Suppressor macrophage (primary cell): ENCODE measurements at regions not wholly inside any gene's neighbourhood (a gene's known extent, or its start where the extent isn't known, plus 50 kb on each side); places are given as distances from the start of the nearest gene placed in this dataset.

Source experiments
- DNase-seq, 4 experiments: peaks; one replicate each; pipeline ENCODE4 v3.0.0-alpha.2; 2020 to 2022

DNA sequence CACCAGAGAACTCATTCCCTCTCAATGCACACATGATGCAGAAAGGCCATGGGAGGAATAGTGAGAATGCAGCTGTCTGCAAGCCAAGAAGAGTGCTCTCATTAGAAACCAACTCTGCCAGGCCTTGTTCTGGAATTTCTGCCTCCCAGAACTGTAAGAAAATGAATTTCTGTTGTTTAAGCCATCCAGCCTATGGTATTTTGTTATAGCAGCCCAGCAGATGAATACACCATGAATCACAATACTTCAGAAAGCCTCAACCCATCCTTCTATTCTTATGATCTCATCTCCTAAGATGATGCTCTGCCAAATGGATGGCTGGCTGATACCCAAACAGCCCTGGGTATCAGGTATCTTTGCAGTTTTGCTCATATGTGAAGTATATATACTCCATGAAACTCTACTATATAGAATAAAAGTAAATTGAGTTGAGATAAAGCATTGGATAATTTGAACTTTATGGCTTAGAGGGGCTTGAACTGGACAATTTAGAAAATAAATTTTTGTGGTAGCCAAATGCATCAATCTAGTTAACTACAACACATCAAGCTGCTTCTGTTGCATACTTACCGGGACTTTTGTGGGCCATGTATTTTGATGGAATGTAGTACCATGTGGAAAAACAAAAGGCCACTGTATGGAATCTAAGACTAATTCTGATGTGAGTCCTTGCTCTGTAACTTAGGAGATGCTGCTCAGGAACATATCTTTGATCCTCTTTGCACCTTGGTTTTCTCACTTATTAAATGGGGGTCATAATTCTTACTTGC, 245.9 kb downstream of the HS3ST1 start:
- DNase-seq: no peak

DNA sequence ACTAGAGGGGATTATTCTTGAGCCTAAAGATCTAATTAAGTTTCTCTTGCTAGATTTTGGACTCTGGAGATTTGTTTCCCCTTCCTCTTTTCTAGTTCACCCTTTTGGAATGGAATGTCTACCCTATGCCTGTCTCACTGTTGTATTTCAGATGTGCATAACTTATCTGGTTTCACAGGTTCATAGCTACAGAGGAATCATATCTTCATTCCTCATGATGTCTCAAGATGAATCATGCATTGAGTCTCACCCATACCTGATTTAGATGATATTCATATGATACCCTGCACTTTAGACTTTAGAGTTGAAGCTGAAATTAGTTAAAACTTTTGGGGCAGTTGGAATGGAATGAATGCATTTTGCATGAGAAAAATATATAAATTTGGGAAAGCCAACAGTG, 246.7 kb downstream of the HS3ST1 start:
- no peak for DNase-seq

DNA sequence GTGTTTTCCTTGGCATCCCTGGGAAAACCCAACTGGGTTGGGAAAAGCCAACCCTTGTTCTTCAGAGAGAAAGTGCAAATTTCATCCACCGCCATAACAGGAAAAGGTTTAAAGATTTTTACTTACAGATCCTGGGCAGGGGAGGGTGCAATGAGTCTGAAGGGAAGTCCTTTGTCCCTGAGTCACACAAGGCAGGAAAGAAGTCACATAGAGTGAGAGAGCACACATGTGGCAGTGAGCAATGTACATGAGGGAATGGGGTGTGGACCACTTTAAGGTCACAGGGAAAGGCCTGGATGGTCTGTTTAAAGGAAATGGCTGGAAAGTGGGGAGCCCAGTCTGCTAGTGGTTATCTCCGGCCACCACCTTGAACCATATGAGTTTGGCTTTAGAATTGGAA, 248.9 kb downstream of the HS3ST1 start:
- DNase-seq: peak in 2 of 4 experiments; percentile 4 to 8

GRCh38 chr4:11178433-11178832, 250.3 kb downstream of the HS3ST1 start:
- no peak for DNase-seq

- DNase-seq: no peak
Observed at GRCh38 chr4:11175374-11175773, 253.3 kb downstream of the HS3ST1 start.

DNA sequence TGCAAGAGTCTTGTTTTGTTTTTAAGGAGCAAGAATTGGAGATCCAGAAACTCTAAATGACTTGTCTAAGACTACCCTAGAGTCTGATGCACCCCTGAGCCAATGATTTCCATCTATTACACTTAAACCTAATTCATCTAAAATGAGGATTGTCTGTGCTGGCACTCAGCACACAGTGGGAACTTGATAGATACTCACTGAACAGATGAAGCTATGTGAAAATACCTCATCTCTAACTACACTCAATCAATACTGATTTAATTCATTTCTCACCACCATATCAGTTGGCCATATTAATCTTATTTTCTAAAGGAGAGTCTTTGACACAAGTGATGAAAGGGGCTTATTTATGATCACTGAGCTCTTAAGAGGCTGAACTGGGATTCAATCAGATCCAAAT, 262.1 kb downstream of the HS3ST1 start:
- DNase-seq: no peak

DNA sequence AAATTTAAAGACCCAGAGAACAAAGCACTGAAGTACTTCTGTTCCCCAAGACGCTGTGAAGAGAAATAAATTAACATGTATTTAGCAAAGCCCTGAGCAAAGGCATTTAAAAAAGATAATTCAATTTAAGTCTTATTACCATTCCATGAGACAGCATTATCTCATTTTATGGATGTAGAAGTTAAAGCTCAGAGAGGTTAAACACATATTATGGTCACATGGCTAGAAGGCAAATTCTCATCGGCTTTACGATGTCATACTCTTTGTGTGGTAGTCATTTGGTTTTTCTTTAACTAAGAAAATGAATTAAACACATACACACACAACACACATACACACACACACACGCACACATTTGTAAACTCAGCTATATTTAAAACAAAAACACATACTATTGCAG, 262.7 kb downstream of the HS3ST1 start:
- no peak for DNase-seq

DNA sequence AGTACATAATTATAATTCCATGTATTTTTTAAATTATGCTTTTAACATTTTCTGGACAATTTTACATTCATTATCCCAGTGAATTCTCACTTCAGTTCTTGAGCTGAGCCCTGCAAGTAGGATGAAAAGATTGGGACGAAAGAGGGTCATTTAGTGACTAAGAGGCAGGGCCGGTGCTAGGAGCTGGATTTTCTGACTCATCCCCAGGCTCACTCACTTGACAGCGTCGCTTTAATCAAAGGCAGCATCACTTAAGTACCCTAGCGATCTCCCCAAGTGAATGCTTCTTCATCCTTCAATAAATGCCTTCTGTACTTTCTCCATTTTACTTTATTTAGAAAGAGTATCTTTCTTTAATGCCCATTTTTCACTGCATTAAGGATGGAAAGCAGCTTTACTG, 263.6 kb downstream of the HS3ST1 start:
- no peak for DNase-seq

- DNase-seq: no peak
Observed at GRCh38 chr4:11160288-11160687, 268.4 kb downstream of the HS3ST1 start.

DNA sequence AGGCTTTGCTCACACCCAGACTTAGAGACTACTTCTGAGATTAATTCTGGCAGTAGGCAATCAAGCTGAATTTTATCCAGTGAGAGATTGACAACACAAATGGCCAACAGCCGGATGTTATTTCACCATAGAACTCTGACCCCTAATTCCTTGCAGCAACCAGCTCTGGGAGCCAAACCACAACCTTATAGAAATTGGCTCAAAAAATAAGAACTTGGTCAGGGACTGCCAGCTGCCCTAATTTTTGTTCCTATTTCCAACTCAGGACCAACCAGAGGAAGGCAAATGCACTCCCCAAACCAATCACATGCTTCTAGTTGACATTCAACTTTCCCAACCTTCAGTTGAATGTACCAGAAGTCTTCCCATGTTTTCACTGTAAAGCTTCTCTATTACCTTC, 269.7 kb downstream of the HS3ST1 start:
- DNase-seq: peak in 3 of 4 experiments; percentile 14 to 31 (median 17)

DNA sequence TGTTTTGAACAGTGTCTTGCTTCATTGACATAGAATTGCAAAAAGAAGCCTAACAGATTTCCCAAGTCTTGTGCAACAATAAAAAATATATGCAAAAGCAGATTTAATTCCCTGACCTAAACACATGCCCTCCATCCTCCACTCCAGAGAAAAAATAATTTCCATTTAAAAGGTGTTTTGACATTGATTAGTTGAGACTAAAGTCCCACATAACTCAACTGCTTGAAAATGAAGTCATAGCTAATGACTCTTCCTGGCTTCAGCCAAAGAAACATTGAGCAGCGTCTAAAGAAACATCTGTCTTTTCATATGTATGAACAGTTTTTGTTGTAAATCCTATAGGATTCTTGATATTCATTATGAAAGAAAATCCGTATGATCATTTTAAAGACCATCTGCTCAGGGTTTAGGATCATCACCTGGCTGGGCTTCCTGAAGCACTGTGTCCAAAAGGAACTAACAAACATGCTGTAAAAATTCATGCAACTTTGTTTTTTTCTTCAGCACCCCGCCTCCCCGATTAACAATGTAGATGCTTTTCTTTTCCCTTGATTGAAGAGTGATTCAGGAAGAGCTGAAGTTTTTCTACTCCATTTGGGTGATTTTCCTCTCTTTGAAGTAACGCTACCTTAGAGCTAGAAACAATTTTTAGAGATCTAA, 273.4 kb downstream of the HS3ST1 start:
- DNase-seq: no peak

- DNase-seq: no peak
Observed at GRCh38 chr4:11153171-11153750, 275.4 kb downstream of the HS3ST1 start.

GRCh38 chr4:11152684-11153083, 276.0 kb downstream of the HS3ST1 start:
- no peak for DNase-seq

- no peak for DNase-seq
Observed at GRCh38 chr4:11151500-11151899, 277.2 kb downstream of the HS3ST1 start.

GRCh38 chr4:11149612-11150259, 279.0 kb downstream of the HS3ST1 start:
- no peak for DNase-seq

DNA sequence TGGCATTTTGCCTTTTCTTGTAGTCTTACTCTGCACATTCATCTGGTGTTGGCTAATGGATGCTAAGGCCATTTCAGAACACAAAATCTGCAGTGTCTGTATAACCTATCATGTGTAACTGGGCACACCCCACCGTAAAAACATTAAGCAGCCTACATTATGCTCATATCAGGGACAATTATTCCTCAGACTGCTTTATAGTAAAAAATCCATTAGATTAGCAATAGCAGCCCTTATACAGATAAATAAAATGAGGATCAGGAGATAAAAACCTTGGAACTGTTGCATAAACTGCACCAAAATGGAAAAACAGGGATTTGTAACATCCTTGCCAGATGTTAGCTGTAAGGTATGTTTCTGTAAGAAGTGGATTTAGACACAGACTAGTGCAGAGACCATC, 288.8 kb downstream of the HS3ST1 start:
- no peak for DNase-seq

DNA sequence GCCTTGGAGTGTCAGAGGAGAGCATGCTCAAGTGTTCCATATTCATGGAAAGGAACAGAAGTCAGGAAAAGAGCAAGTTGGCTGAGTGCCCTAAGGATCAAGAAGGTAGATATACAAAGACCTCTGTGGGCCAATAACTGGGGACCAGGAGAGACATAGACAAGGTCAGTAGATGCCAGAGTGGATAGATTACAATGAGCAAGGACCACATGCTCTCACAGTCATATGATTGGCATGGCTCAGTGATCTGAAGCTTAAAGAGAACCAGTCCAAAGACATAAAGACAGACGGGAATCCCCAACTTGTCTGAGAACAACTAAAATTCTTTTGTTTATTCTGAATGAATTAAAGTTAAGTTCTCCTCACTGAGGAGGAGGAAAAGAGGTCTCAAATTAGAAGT, 289.7 kb downstream of the HS3ST1 start:
- no peak for DNase-seq

- DNase-seq: no peak
Observed at GRCh38 chr4:11134705-11135104, 294.0 kb downstream of the HS3ST1 start.

DNA sequence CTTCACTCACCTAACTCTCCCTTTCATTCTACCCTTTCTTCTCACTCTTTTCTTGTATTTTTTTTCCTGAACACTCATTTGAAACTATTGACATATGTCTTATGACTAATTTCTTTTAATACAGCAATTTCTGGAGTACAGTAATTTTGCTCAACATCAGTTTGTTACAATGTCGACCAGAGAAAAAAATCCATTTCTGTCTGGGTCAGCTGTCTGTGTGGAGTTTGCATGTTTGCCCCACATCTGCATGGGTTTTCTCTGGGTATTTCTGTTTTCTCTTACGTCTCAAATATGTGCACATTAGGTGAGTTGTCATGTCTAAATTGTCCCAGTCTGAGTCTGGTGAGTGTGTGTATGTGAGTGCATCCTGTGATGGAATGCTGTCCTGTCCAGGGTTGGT, 294.8 kb downstream of the HS3ST1 start:
- DNase-seq: no peak

- peak in 1 of 4 experiments; percentile 12 for DNase-seq
Observed at GRCh38 chr4:11132478-11132877, 296.2 kb downstream of the HS3ST1 start.

DNA sequence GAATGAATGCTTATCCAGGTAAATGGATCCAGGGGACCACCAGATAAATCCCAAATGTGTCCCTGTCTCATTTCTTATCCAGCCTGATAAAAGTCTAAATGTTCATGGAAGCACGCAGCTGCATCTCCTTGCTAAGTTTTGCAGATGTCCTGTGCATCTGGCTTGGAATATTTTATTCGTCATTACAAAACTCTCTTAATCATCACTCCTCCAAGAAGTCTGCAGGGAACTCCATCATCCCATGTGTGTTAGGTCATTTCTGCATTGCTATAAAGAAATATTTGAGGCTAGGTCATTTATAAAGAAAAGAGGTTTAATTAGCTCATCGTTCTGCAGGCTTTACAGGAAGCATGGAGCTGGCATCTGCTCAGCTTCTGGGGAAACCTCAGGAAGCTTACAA, 297.2 kb downstream of the HS3ST1 start:
- DNase-seq: no peak

DNA sequence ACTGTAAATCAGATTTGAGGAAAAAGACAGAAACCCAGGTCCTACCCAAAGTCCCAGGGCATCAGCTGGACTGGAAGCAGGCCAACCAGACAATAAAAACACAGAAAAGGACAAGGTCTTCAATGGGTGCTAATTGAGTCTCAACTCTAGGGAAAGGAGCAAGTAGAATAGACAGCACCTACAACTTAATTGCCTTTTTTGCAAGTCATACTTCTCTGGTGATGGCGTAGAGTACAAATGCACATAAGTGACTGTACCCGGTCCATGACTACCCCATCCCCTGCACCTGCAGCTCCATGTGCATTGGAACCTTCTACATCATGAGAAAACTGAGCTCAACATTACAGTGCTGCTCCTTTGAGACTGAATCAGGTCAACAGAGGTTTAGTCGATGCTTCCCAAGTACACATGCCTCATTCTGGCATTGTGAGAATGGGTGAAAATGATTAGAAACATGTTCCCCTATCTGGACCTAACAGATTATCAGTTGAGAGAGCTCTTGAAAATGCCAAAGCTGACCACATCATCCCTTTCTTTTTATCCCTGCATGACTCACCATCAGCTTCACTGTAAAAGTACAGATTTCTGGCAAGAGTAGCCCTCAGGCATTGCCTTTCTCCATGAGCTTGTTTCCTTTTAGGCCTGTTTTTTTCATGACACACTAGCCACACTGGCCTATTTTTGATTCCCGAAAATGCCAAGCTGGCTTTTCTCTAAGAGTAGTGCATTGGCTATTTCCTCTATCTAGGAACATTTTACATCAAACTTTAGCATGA, 298.3 kb downstream of the HS3ST1 start:
- no peak for DNase-seq

DNA sequence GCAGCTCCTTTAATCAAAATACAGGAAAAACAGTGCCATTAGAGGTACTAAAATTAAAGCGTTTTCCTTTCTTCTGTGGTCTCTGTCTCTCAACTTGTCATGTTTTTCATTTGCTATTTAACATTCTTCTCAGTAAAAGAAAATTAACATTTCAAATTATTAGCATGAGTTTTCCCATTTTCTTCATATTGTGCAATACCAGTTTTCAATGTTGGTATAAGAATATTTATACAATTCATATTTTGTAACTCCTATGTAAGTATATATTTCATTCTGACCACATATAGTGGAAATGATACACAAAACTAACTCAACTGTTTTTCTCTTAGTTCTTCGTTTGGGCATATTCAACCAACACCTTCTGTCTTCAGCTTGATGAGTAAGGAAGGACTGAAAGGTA, 308.3 kb downstream of the HS3ST1 start:
- DNase-seq: no peak
